ENCODE measurements at regions not wholly inside any gene's neighbourhood (a gene's known extent, or its start where the extent isn't known, plus 50 kb on each side); places are given as distances from the start of the nearest gene placed in this dataset.
A peak's percentile ranks its signal among the peaks of the same experiment; 100 is the strongest.
"Not testable (repeated sequence)": the region's sequence is repeated elsewhere in the genome, so short reads cannot be mapped to it uniquely, and the experiment has no call there.

DNA sequence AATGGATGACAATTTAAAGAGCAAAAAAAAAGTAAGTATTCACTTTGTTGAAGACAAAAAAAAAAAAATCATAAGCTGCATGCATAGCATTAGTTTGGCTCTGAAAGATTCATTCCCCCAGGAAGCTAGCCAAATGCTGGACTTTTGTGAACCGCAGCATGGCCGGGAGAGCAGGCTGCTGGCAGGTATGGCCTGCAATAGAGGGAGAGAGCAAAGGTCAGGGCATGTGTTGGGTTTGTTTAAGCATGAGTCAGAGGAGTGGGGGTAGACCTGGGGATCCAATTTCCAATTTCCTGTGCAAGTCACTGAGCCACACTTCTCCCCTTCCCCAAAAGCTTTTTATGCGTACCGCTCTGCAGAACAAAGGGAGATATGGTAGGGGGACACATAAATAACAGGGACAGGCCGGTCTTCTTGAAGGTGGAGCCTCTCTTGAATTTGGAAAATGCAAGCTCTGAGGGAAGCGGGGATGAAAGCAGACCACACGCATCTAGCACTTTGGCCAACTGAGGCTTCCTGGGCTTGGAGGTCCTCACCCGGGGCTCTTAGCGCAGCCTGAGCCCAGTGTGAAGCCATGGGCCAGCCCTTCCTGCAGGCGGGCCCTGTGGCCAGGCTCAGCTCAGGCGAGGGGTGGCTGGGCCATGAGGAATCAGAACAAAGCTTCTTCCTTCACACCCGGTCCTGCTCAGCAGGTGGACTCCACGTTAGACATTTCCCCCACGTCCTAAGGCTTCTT lies 171.1 kb downstream of the TOMM20 start:
- peak; percentile 36 for DNase-seq

DNA sequence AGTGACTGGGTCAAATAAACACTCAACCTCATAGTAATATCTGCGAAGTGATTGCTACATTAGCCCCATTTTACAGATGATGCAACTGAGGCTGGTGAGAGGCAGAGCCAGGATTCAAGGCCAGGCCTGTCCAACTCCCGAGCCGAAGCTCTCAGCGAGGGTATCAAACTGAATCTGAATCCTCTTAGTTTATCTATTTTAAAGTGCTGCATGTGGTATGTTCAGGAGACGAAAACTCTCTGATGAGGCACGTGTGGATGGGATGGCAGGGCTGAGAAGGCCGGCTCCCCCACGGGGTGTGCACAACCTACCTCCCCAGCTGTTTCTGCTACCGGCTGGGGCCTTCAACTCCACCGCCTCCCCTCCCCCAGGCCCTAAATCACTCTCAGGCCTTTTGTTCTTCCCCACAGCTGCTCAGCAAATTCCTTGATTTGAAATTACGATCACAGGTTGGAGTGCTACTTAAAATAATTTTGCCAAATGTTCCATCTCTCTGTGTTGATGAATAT lies 171.8 kb downstream of the TOMM20 start:
- DNase-seq, result no peak

DNA sequence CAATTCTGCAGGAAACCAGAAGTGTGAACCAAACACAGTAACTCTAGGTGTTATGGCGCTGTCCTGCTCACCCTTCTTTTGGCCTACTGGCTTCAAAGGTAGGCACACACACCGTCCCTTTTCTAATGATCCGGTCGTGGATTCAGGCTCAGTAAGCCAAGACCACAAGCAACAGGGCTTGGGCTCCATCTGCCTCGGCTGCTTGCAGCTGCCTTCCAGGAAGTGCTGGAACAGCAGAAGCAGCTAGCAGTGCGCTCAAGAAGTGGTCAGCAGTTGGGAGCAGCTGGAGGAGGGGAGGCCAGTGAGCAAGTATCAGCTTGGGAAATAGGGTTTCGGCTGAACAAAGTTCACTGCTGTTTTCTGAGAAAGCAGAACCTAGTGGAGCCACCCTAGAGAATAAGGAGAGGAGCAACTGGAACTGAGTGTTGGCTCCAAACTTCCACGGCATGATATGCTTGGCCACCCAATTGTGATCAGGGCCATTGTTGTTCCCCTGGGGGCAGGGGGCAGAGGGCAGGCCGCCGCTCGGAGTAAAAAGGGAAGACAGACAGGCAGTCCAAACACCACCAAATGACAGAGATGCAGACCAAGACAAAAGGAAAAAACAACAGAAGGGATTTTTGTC lies 173.4 kb downstream of the TOMM20 start:
- DNase-seq, result peak; percentile 87

DNA sequence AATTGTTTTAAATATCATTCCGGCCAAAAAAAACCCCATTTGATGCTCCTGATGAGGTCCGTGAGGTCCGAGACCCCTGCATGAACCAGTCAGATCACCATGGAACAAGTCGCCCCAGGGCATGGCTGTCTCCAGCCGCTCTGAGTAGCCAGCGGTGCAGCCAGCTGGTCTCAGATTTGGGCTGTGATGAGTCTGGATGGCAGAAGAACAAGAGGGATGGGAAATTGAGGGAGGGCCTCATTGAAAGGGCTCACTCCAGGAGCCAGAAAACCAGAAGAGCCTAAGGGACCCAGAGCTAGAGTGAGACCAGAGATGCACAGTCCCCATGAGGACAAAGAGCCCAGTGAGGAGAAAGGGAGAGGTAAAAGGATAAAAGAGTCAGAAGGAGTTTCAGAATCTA lies 174.0 kb downstream of the TOMM20 start:
- no peak for DNase-seq

DNA sequence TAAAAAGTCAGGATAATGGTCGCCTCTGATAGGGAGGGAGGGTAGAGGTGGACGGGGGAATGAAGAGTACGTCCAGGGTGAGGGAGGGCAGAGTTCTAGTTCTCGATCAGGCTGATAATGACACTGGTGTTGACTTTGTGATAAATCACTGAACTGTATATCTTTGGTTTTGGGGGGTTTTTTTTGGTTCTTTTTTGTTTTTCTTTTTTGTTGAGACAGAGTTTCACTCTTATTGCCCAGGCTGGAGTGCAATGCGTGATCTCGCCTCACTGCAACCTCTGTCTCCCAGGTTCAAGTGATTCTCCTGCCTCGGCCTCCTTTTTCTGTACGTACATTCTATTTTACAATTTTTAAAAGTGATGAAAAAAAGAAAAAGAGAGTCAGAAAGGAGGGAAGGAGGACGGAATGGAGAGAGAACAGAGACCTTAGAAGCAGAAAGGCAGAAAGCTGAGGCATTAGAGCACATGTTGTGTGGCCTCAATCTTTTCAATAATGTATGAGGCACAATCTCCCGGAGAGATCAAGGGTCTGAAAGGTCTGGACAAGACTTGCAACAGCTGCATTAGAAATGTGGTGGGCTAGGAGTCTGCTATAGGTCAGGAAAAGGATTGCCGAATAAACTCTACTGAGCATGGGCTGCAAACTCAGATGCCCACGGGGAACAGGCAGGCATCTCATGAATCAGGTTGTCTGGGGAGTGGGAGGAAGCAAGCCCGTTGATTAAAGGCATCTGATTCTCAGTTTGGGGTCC lies 174.8 kb downstream of the TOMM20 start:
- no peak for DNase-seq

DNA sequence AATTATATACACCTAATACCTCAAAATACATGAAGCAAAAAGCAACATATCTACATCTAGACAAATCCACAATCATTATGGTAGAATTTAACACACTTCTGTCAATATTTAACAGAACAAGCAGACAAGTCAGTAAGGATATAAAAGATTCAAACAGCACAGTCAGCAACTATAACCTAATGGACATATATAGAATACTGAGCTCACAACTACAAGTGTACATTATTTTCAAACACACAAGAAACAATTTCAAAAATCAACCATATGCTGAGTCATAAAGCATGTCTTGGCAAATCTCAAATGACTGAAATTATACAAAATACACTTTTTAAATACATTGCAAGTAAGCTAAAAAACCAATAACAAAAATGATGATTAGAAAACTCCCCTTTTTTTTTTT lies 178.0 kb downstream of the TOMM20 start:
- no peak for DNase-seq

DNA sequence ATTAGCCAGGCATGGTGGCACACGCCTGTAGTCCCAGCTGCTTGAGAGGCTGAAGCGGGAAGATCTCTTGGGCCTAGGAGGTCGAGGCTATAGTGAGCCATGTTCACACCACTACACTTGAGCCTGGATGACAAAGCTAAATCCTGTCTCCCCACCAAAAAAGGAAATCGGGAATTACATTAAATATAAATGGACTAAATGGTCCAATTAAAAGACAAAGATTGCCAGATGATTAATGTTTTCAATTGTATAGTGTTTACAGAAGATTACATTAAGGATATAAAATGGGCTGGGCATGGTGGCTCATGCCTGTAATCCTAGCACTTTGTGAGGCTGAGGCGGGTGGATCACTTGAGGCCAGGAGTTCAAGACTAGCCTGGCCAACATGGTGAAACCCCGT lies 179.1 kb downstream of the TOMM20 start:
- DNase-seq, result not testable (repeated sequence)

DNA sequence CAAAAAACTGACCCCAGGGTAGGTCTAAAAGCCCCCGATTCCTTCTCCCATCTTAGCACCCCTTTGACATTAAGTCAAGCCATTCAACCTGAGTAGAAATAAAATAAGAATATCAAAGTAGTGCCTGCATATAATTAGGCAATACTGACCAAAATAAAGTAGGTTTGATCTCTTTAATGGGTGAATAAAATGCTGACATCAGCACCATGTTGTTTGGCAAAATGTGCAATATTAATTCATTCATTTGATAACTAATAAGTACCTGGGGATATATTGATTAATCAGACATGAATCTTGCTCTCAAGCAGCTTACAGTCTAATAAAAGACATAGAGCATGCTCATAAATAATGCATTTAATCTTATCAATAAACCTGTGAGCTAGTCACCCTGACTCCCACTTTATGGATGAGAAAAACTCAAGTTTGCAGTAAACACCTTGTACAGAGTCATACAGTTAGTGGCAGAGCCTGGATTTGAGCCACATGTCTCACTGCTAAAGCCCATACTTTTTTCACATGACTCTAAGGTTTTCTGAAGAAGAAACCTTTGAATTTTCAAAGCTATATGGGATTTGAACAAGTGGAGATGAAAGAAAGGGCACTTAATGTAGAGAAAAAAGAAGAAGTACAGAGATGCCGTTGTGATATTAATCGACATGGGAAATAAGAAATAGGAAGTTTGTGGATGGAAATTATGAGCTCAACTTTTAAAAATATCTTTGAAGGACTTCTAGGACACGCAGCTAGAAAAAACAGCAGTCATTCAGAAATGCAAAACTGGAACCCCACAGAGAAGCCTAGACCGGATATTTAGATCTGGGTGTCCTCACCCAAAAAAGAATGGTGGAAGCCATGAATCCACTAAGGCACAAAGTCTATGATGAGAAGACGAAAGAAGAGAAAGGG lies 183.9 kb downstream of the TOMM20 start:
- peak; percentile 90 for DNase-seq

DNA sequence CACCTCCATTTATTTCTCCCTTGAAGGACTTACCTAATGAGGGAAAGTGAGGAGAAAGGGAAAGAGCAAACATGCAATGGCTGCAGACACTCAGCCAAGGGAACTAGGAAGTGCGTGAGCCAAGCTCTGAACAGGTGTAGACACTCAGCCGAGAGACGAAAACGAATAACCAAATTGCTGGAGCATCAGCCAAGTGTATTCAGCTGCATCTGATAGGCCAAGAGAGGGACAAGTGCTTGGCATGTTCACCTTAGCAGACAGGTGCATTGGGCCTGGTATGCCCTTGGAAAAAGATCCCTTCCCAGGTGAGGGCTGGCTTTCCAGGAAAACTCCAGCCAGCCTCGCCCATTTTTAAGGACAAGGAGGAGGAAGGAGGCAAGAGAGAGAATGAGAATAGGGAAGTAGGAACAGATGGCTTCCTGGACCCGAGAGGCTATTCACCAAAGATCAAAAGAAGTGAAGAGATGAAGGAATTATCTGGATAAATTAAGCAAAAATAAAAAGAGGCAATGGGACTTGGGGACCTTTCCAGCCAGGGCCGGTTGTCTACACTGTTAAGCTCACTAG lies 184.7 kb downstream of the TOMM20 start:
- DNase-seq, result no peak

DNA sequence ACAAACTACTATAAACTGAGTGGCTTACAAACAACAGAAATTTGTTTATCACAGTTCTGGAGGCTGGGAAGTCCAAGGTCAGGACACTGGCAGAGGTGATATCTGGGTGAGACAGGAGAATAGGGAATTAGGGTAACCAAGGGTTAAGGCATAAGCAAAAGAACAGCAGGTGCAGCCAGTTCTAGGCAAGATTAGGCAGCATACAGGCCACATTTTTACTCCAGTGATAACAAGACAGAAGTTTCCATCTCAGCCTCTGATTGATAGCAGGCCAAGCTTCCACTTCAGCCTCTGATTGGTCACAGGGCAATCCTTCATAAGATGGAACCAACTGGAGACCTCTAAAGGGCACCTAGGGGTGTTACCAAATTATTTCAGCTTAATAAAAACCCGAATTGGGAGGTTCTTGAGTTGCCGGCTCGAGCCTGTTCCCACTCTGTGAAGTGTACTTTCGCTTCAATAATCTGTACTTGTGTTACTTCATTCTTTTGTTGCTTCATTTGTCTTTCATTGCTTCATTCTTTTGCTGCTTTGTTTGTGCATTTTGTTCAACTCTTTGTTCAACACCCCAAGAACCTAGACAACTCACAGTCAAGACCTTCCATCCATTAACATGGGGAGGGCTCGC lies 185.6 kb downstream of the TOMM20 start:
- peak; percentile 79 for DNase-seq

DNA sequence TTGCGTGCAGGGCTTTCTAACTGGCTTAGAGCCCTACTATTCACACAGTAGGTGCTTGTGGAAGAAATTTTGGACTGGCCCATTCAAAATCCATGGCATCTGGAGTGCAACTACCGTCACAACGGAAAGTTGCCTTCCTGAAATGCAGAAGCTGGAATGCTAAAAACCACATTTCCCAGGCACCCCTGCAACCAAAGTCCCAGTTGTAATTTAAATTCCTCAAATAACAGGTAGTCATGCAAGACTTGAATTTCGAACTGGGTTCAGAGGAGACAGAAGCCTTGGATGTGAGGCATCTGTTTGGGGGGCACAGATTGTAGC lies 186.7 kb downstream of the TOMM20 start:
- no peak for DNase-seq

DNA sequence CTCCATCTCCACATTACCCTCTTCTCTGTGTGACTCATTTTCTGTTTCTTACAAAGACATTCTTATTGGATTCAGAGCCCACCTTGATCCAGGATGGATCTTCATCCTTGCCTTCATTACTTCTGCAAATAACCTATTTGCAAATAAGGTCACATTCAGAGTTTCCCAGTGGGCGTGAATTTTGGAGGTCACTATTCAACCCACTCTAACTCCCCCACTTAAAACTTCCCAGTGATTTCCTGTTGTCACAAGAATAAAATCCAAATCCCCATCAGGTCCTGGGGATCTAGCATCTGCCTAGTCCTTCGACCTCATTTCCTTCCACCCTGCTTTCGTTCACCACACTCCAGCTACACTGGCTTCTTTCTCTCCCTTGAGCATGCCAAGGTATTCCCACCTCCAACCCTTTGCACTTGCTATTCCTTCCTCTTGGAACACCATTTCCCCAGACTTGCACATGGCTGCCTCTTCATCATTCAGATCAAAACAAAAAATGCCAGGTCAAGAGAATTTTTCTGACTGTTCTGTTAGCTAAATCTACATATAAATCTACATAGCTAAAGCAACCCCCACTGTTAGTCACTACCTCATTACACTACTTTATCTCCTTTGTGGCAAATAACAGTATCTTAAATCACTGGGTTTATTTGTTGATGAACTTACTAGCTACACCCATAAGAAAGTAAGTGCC lies 187.2 kb downstream of the TOMM20 start:
- DNase-seq, result peak; percentile 18

DNA sequence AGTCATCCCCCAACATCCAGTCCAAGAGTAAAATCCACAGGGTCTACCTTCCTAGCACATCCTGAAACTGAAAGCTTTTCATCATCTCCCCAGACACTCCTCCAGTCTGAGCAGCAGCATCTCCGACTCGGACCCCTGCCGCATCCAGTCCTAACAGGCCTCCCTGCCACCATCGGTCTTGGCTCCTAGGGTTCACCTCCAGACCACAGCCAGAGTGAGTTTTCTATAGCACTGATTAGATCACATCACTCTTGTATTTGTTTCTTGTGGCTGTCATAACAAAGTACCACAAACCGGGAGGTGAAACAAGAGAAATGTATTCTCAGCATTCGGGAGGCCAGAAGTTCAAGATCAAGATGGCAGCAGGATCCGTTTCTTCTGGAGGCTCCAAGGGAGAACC lies 187.8 kb downstream of the TOMM20 start:
- DNase-seq, result no peak

DNA sequence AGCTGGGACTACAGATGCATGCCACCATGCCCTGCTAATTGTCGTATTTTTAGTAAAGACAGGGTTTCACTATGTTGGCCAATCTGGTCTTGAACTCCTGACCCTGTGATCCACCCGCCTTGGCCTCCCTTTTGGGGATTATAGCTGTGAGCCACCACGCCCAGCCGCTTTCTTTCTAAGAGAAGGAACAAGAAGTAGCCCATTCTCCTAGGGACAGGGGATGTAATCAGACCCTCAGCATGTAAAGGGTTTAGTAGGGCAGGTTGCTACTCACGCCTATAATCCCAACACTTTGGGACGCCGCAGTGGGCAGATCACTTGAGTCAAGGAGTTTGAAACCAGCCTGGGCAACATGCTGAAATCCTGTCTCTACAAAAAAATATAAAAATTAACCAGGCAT lies 189.7 kb downstream of the TOMM20 start:
- DNase-seq, result no peak

DNA sequence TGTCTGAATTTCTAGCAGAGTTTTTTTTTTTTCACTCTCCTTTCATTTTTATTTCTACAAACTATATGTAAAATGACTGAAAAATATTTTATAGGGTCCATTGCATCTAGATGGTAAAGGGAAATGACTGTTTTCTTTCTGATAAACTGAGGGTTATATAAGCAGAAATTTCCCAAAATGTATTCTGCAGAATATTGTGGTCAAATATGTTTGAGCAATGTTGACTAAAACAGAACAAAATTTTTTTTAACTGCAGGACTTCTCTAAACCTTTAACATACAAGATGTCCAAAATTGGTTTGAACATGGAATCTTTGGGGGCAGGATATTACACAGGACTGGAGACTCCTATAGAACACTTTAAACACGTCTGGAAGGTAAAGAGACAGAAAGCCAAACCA lies 190.5 kb downstream of the TOMM20 start:
- DNase-seq, result no peak

DNA sequence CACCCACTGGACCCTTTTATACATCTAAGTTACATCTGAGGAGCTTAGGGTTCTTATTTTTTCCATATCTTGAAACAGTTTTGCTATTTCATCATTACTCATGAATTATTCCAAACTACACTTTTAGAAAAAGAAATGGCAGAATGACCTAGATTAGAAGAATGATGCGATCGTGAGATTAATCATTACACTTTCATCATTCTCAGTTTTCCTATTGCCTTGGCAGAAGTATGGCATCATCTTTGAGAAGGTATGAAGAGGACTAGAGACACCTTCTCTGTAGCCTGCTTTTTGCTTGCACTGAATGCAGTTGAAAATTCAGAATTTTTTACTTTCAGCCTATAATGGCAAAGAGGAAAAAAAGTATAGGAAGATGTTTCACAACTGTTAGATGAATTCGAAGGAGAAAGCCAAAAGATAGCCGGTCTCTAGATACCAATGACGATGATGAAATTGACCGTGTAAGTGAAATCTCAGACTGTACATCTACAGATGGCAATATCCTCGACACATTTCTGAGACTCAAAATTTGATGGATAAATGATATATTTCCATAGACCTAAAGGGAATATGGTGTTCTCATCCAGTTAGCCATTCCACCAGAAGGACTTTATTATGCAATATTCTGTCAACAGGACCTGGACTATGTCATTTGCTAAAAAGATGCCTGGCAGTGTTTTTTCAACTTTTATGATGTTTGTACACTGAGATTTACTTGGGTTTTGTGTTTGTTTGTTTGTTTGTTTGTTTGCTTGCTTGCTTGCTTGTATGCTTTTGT lies 191.8 kb downstream of the TOMM20 start:
- no peak for DNase-seq

DNA sequence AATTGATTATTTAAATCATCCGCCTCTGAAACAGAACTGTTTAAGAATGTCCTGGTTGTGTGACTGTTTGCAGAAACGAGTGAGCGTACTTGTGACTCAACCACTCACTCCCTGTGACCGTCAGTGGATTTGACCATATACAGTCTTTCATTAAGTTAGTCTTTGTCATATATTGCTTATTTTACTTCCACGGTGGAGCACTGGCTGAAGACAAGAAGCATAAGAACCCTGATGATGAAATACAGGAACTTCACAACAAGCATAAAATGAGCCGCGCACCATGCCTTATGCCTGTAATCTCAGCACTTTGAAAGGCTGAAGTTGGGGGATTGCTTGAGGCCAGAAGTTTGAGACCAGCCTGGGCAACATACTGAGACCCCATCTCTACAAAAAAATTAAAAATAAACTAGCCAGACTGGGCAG lies 194.0 kb downstream of the TOMM20 start:
- no peak for DNase-seq

DNA sequence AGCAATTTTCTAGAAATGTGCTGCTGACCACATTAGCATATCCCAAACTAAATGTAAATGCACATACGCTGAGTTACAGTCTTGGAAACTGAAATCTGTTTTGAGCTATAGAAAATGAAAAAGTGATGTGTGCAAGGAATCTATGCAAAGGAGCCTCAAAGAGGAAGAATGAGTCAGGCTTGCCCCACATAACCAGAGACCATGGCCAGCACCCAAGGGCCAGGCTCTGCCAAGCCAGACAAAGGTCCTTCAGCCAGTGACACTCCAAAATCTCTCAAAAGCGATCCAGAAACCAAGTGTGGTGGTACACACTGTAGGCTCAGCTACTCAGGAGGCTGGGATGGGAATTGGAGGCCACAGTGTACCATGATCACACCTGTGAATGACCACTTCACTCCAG lies 195.2 kb downstream of the TOMM20 start:
- peak; percentile 50 for DNase-seq

DNA sequence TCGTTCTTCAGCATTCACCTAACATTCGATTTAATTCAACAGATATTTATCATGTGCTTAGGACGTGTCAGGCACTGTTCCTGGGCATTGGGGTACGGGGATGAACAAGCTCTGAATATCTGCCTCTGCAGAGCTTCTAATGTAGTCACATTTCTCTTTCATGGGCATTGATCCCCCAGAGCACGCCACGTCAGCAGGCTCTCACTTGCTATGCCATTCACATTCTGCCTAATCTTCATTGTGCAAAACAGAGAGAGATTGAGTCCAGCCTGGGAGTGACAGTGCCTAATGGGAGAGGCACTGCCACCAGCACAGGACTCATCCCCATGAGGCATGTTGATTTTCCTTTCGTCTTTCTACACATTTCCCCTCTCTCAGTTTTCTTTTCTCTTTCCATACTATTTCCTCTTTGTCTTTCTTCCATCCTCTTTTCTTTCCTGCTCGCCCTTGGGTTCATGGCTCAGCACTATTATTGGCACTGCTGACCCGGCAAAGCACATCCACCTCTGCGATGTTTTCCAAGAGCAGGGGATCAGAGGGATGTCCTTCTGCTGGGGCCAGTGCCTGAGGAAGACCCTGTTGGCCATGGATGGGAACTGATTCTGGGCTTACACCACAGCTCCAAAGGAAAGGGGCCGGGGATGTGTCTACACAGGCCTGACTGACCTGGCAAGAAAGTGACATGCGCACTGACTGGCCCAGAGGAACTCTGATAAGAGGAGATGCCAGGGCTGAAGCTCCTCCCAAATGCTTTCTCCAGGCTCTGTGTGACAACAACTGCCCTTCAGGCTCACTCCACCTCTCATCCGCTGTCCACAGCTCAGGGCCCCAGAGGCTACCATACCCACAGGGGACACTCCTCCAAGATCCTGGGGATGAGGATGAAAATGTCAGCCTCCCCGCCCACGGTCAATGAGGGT lies 195.9 kb downstream of the TOMM20 start:
- DNase-seq, result no peak

DNA sequence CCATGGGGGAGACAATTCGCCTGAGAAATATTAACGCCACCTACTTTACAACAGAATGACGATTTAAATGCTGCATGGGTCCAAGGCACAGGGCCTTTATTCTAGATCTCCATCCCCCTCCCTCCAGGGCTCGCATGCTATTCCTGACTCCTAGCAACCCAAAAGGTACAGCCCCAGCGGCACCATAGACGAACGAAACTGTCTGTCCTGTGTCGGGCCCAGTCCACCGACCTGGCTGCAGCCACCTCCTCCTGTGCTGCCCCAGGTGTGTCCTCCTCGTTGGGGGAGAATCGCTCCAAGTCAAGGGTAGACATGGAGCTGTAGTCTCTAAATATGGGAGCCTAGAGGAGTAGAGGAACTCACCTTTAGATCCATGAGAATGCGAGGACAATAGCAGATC lies 196.5 kb downstream of the TOMM20 start:
- DNase-seq, result no peak
